ENCODE measurements at regions not wholly inside any gene's neighbourhood (a gene's known extent, or its start where the extent isn't known, plus 50 kb on each side); places are given as distances from the start of the nearest gene placed in this dataset.

- H3K27ac Mint-ChIP-seq (ENCODE audit: unreplicated experiment) = no peak overlapping the region
- H3K4me1 Mint-ChIP-seq (ENCODE audit: low read depth, unreplicated experiment) = no peaks in the 10 kb centered on the region
- no peak for TF ChIP-seq CTCF (IDR thresholded peaks at IDR 0.05; ENCODE audit: partially characterized antibody, unreplicated experiment)
- DNase-seq = no peak
- H3K36me3 Mint-ChIP-seq (ENCODE audit: unreplicated experiment) = no peaks in the 10 kb centered on the region
- H3K4me3 Mint-ChIP-seq (ENCODE audit: unreplicated experiment) = no peak overlapping the region
- no peaks in the 10 kb centered on the region for H3K27me3 Mint-ChIP-seq (ENCODE audit: unreplicated experiment)
- peaks cover 2% of the 10 kb centered on the region for H3K9me3 Mint-ChIP-seq (ENCODE audit: unreplicated experiment)
Observed at GRCh38 chr3:72520690-72521308, 327.4 kb downstream of the SHQ1 start.

GRCh38 chr3:72519946-72520604, 328.2 kb downstream of the SHQ1 start:
- peaks cover 2% of the 10 kb centered on the region for H3K9me3 Mint-ChIP-seq (ENCODE audit: unreplicated experiment)
- DNase-seq = no peak
- no peaks in the 10 kb centered on the region for H3K27me3 Mint-ChIP-seq (ENCODE audit: unreplicated experiment)
- peaks cover 2% of the 10 kb centered on the region for H3K4me1 Mint-ChIP-seq (ENCODE audit: low read depth, unreplicated experiment)
- H3K36me3 Mint-ChIP-seq (ENCODE audit: unreplicated experiment) = no peaks in the 10 kb centered on the region
- no peak overlapping the region for H3K27ac Mint-ChIP-seq (ENCODE audit: unreplicated experiment)
- no peak overlapping the region for H3K4me3 Mint-ChIP-seq (ENCODE audit: unreplicated experiment)
- TF ChIP-seq CTCF (IDR thresholded peaks at IDR 0.05; ENCODE audit: partially characterized antibody, unreplicated experiment) = no peak

- Mint-ChIP-seq H3K4me3 (ENCODE audit: unreplicated experiment) (no peak overlapping the region), H3K27me3 (ENCODE audit: unreplicated experiment) (no peaks in the 10 kb centered on the region), H3K36me3 (ENCODE audit: unreplicated experiment) (no peaks in the 10 kb centered on the region), H3K9me3 (ENCODE audit: unreplicated experiment) (no peaks in the 10 kb centered on the region), H3K27ac (ENCODE audit: unreplicated experiment) (no peak overlapping the region), H3K4me1 (ENCODE audit: low read depth, unreplicated experiment) (peaks cover 2% of the 10 kb centered on the region)
- no peak for DNase-seq
- TF ChIP-seq CTCF (IDR thresholded peaks at IDR 0.05; ENCODE audit: partially characterized antibody, unreplicated experiment) = no peak
Observed at GRCh38 chr3:72517921-72518424, 330.3 kb downstream of the SHQ1 start.

- H3K36me3 Mint-ChIP-seq (ENCODE audit: unreplicated experiment) = no peaks in the 10 kb centered on the region
Observed at GRCh38 chr3:72517336-72517735, 330.9 kb downstream of the SHQ1 start.

More at GRCh38 chr3:72517336-72517735, 330.9 kb downstream of the SHQ1 start:
- no peaks in the 10 kb centered on the region for H3K27me3 Mint-ChIP-seq (ENCODE audit: unreplicated experiment)
- no peak overlapping the region for H3K27ac Mint-ChIP-seq (ENCODE audit: unreplicated experiment)
- no peak for TF ChIP-seq CTCF (IDR thresholded peaks at IDR 0.05; ENCODE audit: partially characterized antibody, unreplicated experiment)
- peaks cover 2% of the 10 kb centered on the region for H3K4me1 Mint-ChIP-seq (ENCODE audit: low read depth, unreplicated experiment)
- H3K9me3 Mint-ChIP-seq (ENCODE audit: unreplicated experiment) = no peaks in the 10 kb centered on the region
- H3K4me3 Mint-ChIP-seq (ENCODE audit: unreplicated experiment) = no peak overlapping the region
- no peak for DNase-seq

All from glutamatergic neuron (in vitro differentiated cells).